RWPE1 (cell line): ENCODE measurements at regions not wholly inside any gene's neighbourhood (a gene's known extent, or its start where the extent isn't known, plus 50 kb on each side); places are given as distances from the start of the nearest gene placed in this dataset.
"Not testable (repeated sequence)": the region's sequence is repeated elsewhere in the genome, so short reads cannot be mapped to it uniquely, and the experiment has no call there.

Experiments
- CTCF ChIA-PET: fragments of 350-600 bp; sonication (Branson Sonifier 250); formaldehyde crosslinking; extraction: SDS; loops from one replicate; lab custom pipeline; 2021; lab: Yijun Ruan, JAX
- POLR2A ChIA-PET: fragments of 400-600 bp; formaldehyde crosslinking; extraction: SDS; loops from one replicate; lab custom pipeline; 2020; ENCODE audit warnings: antibody characterized with exemption; ENCODE audit not compliant: low non-redundant PET; lab: Yijun Ruan, JAX
- DNase-seq: peaks from one replicate; pipeline ENCODE4 v3.0.0; 2012; ENCODE audit warnings: low spot score
- H3K27ac ChIP-seq: fragments of 450-650 bp; 2 replicates; pipeline ENCODE4 v1.5.1; 2017
- CTCF ChIP-seq: fragments of 450-650 bp; conservative IDR thresholded peaks from 2 replicates; pipeline ENCODE4 v1.5.1; 2017; ENCODE audit warnings: low read depth, mild to moderate bottlenecking

GRCh38 chr3:135412475-135412874 lies 553.1 kb upstream of the PPP2R3A start:
- POLR2A ChIA-PET: no interaction called here

GRCh38 chr3:135416182-135416581 lies 549.3 kb upstream of the PPP2R3A start:
- no peak for DNase-seq
- TF ChIP-seq CTCF: no peak
- POLR2A ChIA-PET: no interaction called here
- no peak overlapping the region for H3K27ac ChIP-seq
- CTCF ChIA-PET: no interaction called here

More at GRCh38 chr3:135412475-135412874, 553.1 kb upstream of the PPP2R3A start:
- no peak for DNase-seq
- TF ChIP-seq CTCF: no peak
- CTCF ChIA-PET: interaction anchor here (0.6 kb wide), 1 partner anchor 439 kb away, joined by 3 read pairs; no protein-coding TSS in a partner anchor
- no peak overlapping the region for H3K27ac ChIP-seq

GRCh38 chr3:135419155-135419554 lies 546.4 kb upstream of the PPP2R3A start:
- CTCF ChIA-PET: no interaction called here
- no peak for TF ChIP-seq CTCF
- POLR2A ChIA-PET: no interaction called here
- DNase-seq: no peak
- no peak overlapping the region for H3K27ac ChIP-seq

GRCh38 chr3:135426508-135426907 lies 539.0 kb upstream of the PPP2R3A start:
- no peak for DNase-seq
- ChIA-PET POLR2A (no interaction called here), CTCF (no interaction called here)
- no peak for TF ChIP-seq CTCF
- H3K27ac ChIP-seq: no peak overlapping the region

- no peak for TF ChIP-seq CTCF
- DNase-seq: no peak
- POLR2A ChIA-PET: no interaction called here
- CTCF ChIA-PET: interaction anchor here (0.6 kb wide), 1 partner anchor 755 kb away, joined by 4 read pairs; no protein-coding TSS in a partner anchor
- H3K27ac ChIP-seq: no peak overlapping the region
These were observed 533.1 kb upstream of the PPP2R3A start for GRCh38 chr3:135432402-135432801.

- DNase-seq, POLR2A ChIA-PET, CTCF ChIA-PET, H3K27ac ChIP-seq: not testable (repeated sequence)
These were observed 526.5 kb upstream of the PPP2R3A start for GRCh38 chr3:135438889-135439597.

GRCh38 chr3:135439632-135440031 lies 525.9 kb upstream of the PPP2R3A start:
- POLR2A ChIA-PET: interaction anchor here (0.6 kb wide), 1 partner anchor 77 kb away, joined by 4 read pairs; no protein-coding TSS in a partner anchor
- CTCF ChIA-PET, H3K27ac ChIP-seq, DNase-seq: not testable (repeated sequence)
